ENCODE measurements at regions not wholly inside any gene's neighbourhood (a gene's known extent, or its start where the extent isn't known, plus 50 kb on each side); places are given as distances from the start of the nearest gene placed in this dataset.

DNA sequence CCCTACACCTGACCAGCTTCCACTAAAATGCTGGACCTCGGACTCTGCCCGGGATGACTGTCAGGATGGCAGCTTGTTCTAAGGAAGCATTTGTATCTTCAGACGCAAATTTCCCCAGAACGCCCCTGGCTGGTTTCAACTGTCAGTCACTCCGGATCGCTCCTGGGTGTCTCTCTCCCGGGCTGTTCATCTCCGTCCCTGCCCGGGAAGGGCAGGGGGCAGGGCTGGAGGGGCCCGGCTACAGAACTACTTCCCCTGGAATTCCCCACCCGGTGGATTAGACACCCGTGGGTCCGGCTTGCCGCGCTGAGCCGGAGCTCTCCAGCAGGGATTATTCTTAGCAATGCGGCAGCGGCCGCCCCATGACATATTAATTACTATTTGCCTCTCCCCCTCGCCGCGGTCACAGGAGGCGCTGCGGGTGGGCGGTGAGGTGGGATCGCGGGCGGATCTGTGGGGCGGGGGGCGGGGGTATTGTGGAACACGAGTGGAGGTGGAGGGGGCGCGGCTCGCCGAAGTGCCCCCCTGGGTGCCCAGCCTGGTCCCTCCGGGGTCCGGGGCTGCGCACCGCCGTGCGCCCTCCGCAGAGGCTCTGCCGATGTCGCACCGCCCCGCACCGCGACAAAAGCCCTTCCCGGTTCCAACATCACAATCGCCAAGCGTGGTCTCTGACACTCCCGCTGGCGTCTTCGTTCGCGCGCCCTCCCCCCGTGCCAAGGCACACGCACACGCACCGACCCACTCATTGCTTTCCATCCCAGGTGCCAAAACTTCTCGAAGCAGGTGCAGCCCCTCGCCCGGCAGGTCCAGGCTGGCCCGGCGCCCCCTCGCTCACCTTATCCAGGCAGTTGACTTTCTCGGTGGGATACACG lies 276.1 kb upstream of the NEBL start:
- no peak for DNase-seq (ENCODE audit: low read depth in 2 of 2)

DNA sequence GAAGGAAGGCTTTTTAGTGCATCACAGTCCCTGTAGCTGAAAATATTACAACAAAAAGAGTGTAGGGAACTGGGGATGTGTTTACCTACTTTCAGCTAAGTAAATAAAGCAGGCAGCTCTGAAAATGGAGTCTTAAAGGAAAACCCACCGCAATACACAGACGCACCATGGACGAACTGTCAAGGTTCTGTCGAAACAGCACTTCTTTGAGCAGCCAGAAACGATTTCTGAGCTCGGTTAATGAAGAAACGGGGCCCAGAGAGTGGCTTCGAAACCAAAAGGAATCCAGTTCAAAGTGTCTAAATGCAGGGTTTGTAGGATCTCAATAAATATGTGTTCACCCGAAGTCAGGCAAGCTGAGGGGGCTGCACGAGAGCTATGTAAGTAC lies 275.4 kb upstream of the NEBL start:
- no peak for DNase-seq (ENCODE audit: low read depth in 2 of 2)

DNA sequence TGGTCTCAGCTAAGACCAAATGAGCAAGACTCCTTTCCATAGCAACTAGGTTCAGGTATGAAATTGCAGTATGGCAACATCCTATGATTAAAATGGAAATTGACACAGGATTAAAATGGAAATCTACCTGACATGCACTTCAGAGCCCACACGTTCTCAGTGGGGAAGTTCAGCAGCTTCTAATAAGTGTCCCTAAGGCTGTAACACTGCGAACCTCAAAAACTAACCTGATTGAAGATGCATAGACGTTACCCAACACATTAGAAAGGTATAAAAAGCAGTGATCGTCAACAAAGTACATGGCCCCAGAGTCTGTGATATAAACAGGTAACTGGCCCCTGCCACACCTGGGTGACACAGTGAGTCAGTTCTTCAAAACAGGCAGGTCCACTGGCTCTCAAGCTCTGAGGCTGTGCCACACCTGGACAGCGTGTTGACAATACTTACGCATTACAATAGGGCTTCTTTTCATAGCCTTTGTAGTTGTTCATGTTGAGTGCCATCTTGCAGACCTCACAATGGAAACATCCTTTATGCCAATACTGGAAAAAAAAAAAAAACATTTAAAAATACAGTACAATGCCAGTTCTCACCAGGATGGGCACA lies 274.9 kb upstream of the NEBL start:
- no peak for DNase-seq (ENCODE audit: low read depth in 2 of 2)

DNA sequence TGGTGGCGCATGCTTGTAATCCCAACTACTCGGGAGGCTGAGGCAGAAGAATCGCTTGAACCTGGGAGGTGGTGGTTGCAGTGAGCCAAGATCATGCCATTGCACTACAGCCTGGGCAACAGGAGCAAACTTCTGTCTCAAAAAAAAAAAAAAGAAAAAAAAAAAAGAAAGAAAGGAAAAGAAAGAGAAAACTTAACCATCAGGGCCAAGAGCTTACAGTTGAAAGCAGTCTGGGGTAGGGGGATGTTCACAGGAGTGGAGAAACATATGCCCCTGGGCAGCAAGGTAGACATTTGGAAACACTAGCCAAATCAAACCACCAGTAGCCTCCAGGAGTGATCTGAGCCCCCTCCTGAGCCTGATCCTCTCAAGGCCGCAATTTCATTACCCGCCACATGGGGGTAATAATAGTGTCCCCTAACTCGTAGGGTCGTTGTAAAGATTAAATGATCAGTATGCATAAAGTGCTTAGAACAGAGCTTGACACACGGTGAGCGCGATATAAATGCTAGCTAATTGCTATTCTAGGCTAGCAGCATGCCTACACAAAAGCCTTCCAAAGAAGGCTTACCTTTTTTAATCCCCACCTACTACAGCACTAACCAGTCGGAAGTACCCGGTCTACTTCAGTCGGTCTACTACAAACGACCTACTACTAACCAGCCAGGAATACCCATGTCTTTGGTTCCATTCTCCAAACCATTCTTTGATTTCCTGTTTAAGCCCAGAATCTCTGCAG lies 274.3 kb upstream of the NEBL start:
- DNase-seq (ENCODE audit: low read depth in 2 of 2) = no peak

DNA sequence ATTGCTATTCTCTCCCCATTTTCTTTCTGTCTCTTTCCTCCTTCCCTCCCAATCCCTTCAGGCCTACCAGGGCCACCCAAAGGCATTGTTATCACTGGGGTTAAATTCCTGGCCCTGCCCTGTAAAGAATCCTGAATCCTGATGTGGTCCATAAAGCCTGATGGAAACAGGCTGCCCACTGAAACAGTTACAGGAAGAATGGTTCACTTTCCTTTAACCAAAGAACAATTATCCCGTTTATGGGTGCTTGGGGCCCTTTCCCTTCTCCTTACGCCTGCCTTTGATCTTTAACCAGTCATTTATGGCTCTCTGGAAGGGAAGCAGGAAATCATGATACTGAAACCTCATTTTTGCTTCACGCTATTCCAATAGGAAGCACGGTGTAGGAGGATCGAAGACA lies 273.1 kb upstream of the NEBL start:
- no peak for DNase-seq (ENCODE audit: low read depth in 2 of 2)

DNA sequence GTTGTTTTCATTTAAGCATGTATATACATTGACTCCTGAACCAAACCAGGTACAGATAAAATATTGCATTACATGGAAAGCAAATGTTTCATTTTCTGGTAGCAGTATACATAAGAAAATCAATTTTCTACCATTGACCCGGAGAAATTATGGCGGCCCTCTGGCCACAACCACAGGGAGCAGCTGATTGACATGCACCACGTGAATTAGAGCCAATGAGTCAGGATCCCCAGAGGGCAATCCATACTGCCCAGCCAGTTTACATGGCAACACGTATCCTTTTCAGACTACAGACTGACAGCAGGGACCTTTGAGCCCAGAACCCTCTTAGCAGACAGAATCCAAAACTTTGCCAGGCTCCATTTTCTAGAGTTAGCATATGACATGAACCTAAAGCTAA lies 272.2 kb upstream of the NEBL start:
- DNase-seq (ENCODE audit: low read depth in 2 of 2) = no peak

DNA sequence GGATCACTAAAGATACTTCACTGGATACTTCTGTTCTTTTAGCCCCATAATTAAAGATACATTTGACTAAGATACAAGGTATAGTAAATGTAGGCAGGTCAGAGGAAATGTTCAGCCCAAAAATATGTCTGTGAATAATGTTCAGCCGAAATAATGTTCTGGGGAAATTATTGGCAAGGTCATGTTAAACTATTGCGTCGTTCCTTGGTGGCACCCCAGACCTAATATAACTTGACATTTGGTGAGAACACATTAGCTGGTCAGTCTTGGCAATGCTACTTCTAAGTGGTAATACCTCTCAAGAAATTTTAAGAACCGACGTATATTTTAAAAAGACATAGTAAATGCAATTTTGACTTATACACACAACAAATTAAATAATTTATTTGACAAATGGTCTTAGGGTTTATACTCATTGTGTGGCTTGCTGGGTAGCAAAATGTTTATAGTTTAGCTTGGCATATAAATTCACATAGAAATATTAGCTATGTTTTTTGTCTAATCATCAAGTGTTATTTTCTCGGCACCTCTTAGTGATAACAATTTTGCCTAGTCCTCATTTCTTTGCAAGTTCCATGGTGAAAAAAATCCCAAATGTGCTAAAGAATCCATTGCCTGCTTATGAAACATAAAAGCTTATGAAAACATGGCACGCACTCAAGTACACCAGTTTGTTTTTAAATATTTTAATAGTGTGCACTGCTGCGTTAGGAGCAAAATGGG lies 270.3 kb upstream of the NEBL start:
- DNase-seq (ENCODE audit: low read depth in 2 of 2) = no peak

DNA sequence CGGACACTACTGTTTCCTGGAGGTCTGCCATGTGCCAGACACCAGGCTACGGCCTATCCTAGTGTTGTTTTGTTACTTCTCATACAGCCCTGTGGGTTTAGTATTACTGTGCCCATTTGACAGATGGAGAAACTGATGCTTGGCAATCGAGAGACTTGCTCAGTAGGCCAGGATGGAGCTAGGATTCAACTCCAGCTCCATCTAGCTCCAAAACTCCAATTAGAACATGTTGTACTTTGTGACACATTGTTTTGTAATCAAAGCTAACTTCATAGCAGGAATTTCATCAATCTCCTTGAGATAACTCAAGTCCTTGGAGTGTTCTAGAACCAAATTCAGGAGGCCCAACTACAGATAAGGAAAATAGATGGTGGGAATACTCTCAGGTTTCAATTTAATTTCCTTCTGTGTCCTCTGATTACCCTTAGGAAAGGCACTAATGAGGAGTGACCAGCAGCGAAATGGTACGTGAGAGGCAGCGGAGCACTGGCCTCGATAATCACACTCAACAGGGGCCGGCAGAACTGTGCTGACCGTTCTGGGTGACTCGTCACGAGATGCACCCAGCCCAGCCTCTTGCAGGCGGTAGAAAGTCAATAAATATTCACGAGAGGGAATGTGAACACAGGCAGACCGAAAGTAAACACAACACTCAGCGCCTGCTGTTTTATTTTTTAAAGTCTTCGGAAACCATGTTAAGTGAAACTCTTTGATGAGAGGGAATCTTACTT lies 269.6 kb upstream of the NEBL start:
- no peak for DNase-seq (ENCODE audit: low read depth in 2 of 2)

DNA sequence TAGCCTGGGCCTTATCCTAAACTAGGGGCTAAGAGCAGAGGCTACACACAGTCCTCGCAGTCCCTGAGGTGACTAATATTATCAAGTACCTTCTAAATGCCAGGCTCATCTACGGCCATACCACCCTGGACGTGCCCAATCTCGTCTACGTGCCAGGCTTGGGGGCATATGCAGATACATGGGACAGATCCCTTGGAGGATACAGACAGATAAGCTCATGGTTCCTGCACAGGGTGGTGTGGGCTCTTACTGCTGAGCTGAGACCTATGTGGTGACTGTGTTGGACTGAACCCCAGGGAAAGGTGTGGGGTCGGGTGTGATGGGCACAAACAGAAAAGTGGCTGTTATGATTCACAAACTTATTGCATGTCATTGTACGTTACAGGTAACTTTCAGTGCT lies 268.4 kb upstream of the NEBL start:
- no peak for DNase-seq (ENCODE audit: low read depth in 2 of 2)

DNA sequence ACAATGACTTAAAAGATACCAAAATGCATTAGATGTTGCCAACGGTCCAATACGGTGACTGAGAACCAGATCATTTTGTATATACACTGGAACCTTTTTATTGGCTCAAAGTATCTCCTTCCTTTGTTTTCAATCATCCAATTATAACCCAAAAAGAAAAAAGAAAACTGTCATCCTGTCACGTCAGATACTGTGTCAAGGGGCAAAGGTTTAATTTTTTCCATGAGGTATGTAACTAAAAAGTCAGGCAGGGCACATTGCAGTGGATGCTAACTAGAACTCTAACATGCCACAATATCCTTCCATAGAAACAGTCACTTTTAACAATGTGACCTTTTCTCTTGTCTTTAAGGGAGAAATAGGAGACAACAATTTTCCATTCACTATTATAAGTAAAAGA lies 267.6 kb upstream of the NEBL start:
- DNase-seq (ENCODE audit: low read depth in 2 of 2) = no peak

DNA sequence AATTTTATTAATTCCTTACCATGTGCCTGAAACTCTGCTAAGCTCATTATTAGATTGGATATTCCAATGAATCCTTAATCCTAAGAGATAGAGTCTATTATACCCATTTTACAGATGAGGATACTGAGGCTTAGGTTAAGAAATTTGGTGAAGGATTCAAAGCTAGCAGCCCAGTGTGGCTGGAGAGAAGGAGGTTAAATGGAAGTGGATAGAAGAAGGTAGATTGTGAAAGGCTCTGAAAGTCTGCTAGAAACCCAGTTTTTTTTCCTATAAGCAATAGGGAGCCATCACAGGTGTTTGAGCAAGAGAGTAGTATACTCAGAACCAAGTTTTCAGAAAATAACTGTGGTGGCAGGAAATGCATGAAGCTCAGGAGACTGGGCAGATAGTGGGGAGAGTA lies 265.8 kb upstream of the NEBL start:
- no peak for DNase-seq (ENCODE audit: low read depth in 2 of 2)

DNA sequence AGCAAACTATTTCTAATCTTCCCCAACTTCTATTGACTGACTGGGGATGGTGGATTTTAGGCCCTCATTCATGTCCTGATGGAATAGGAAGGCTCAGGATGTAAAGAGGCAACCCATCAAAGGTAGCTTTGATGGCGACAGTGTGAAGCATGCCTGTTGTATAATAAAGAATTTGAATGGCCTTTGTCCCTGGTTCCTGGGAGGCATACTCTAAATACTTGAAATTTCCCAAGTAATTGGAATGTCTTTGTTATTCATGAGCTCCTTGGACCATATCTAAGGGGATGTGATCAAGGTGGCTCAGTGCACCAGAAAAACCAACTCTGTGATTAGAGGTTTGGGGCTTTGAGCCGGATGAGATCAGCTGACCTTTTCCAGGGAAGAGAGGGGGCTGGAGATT lies 264.5 kb upstream of the NEBL start:
- DNase-seq (ENCODE audit: low read depth in 2 of 2) = no peak

DNA sequence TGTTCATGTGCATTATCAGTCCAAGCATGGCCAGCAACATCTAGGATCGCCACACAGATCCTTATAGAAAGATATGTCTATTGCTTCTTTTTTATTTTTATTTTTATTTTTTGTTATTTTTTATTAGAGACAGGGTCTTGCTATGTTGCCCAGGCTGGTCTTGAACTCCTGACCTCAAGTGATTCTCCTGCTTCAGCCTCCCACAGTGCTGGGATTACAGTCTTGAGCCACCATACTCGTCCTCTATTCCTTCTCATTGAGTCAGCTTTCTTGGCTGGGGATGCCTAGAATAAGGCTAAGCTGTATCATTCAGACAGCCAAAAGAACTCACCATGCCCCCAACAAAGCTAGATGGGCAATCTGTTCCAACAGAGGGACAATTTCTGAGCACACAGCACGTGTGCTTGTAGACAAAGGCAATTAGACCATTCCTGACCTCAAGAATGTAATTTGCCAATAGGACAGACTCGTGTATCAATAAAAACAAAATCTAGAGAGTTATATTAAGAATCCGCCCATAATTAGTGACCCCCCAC lies 264.0 kb upstream of the NEBL start:
- DNase-seq (ENCODE audit: low read depth in 2 of 2) = no peak

DNA sequence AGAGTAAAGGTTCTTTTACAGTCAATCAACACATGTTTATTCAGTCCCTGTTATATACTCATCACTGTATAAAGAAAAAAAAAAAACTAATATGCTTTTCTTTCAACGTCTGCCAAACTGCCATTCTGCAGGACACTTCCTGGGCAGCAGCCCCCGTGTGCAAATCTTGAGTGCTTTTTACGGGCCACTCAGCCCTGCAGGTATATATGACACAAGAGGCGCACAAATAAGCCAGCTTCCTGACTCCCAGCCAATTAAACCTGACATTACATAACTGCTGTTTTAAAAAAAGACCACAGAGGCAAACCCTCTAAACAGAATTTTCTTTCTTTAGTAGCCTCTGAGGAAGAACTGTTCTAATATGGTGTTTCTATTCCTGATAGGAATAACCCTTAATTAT lies 263.0 kb upstream of the NEBL start:
- DNase-seq (ENCODE audit: low read depth in 2 of 2) = no peak

DNA sequence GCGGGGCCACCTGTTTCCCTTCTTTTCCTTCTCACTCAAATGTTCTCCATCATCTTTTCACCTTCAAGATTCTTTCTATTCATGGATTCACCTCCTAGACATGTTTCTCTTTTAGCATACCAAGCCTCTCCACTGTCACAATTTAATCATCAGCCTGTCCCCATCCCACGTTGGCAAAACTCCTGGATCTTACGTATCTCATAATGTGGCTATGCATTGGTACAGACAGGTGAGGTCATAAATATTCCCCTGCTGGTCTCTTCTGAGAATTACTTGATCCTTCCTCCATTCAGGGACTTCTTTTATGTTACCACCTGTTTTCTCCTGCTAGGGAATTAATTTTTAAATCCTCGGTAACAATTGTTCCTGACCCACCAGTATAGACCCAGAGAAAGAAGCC lies 262.6 kb upstream of the NEBL start:
- DNase-seq (ENCODE audit: low read depth in 2 of 2) = no peak

DNA sequence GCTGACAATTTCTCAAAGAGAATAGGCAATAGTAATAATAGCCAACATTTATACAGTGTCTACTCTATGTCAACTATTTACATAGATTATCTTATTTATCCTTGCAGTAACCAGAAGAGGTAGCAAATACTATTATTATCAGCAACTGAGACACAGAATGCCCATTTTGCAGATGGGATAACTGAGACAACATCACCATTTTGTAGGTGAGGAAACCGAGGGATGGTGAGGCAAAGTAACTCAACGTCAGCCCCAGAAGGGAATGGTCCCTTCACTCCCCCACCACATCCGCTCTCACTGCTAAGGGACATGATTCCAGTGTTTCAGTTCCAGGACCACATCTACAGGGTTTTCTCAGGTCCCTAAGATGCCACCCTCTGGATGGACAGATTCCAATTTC lies 261.2 kb upstream of the NEBL start:
- no peak for DNase-seq (ENCODE audit: low read depth in 2 of 2)

DNA sequence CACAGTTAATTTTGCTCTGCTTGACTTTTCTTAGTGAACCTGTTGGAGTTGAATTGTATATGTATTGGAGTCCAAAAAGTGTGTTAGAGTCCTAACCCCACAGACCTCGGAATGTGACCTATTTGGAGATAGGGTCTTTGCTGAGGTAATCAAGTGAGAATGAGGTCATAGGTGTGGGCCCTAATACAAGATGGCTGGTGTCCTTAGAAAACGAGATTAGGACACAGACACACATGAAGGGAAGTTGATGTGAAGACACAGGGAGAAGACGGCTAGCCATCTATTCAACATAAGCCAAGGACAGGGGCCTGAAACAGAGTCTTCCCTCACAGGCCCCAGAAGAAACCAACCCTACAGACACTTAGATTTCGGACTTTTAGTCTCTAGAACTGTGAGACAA lies 260.6 kb upstream of the NEBL start:
- DNase-seq (ENCODE audit: low read depth in 2 of 2) = no peak

DNA sequence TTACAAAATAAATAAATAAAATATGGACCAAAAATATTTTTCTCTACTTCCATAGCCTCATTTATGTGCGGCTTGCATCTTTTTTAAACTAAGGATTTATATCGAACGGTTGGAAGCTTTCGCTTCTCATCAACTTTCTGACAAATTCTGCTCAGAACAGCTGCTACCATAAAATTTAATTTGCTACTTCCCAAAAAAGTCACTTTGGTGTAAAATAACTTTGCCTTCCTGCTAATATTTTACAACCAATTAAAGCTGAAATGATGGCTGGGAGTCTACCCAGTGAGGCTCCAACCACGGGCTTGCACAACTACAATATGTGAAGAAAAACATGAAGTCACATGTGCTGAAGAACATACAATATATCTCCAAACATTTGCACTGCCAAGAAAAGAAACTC lies 253.1 kb upstream of the NEBL start:
- DNase-seq (ENCODE audit: low read depth in 2 of 2) = no peak

DNA sequence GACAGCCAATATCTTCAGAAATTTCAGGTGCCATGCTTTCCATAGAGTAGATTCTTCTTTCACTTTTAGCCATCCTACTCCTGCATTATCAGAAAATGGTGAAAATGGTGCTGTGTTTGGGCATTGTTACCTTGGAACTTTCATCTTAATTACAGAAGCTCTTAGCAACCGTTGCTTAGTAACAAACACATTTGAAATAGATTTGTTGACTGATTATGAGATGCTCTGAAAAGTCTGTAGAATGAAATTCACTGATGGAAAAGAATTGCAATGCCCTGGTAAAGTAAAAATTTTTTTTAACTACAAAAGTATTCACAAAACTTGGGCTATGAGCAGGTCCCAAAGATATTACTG lies 249.3 kb upstream of the NEBL start:
- no peak for DNase-seq (ENCODE audit: low read depth in 2 of 2)

DNA sequence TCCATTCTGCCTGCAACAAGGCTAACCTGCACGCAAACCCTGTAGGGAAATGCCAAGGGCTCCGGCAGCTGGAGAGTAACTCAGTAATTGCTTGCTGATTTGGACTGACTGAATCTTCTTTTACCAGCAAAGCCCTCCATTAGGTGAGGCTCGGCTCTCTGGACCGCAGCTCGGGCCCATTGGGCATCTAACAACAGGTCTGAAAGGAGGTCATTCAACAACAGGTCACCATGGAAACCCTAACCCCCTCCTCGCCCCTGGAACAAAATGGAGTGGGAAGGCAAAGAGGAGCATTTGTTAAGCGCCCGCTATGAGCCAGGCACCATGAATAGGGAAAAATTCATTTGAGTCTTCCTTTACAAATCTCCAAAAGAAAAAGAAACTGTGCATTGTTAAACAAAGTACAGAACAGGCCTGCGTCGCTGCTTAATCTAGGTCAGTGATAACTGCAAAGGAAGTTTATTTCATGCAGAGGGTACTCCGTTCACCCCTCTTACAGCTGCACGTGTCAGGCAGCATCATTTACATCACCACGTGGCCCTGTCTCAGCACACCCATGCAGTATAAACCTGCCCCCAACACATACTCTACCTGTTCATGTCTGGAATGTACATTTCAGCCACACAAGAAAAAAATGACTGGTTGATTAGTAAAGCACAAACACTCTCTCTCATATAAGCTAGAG lies 248.8 kb upstream of the NEBL start:
- no peak for DNase-seq (ENCODE audit: low read depth in 2 of 2)

DNA sequence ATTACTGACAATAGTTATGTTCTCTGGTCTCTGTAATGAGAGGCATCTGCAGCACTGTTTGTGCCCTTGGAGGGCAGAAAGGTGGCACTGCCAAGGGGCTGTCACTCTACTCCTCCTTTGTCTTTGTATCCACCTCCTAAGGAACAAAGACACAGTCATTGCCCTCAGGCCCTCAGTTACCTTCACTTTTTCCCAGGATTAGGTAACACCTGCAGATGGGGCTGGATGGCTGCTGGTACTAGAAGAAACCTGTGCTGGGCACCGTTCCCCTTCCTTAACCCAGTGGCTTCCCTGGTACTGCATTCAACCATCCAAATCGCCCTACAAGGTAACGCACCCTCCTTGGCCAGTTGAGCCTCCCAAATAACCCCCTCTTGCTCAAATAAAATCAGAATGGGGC lies 246.9 kb upstream of the NEBL start:
- DNase-seq (ENCODE audit: low read depth in 2 of 2) = no peak

Data from stimulated activated CD8-positive, alpha-beta memory T cell treated with anti-CD3 and anti-CD28 coated beads, Interleukin-2, amount 100 ng/mL, for 48 hours (primary cell).